ENCODE measurements at regions not wholly inside any gene's neighbourhood (a gene's known extent, or its start where the extent isn't known, plus 50 kb on each side); places are given as distances from the start of the nearest gene placed in this dataset.

GRCh38 chr1:199411506-199411905 lies 616.0 kb upstream of the NR5A2 start:
- no peak for TF ChIP-seq EZH2 (IDR thresholded peaks at IDR 0.05)
- TF ChIP-seq POLR2AphosphoS5 (IDR thresholded peaks at IDR 0.05; ENCODE audit: borderline replicate concordance, low read depth, low read length), result no peak
- TF ChIP-seq FOXP2 (optimal IDR thresholded peaks at IDR 0.05; ENCODE audit: control extremely low read depth, extremely low read length, insufficient read depth), result no peak

Measured in SK-N-MC (cell line).